ENCODE measurements at regions not wholly inside any gene's neighbourhood (a gene's known extent, or its start where the extent isn't known, plus 50 kb on each side); places are given as distances from the start of the nearest gene placed in this dataset.
"Not testable (repeated sequence)": the region's sequence is repeated elsewhere in the genome, so short reads cannot be mapped to it uniquely, and the experiment has no call there.

GRCh38 chr4:188717661-188718060, 578.4 kb downstream of the TRIML1 start:
- no peak for DNase-seq (ENCODE audit: low read depth in 2 of 3, low spot score in 2 of 3)

DNA sequence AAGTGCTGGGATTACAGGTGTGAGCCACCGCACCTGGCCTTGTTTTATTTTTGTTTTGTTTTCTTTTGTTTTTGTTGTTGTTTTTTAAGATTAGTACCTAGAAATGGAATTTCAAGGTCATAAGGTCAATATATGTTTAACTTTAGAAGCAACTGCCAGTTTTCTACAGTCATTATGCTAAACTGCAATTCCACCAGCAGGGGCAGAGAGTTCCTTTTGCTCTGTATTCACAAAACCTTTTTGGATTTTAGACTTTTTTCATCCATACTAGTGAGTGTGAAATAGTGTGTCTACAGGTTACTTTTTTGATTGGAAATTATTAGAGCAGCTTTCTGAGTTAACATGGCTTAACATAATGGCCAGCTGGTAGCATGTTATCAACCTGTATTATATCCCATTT, 580.6 kb downstream of the TRIML1 start:
- DNase-seq (ENCODE audit: low read depth in 2 of 3, low spot score in 2 of 3): no peak

GRCh38 chr4:188722911-188723310, 583.7 kb downstream of the TRIML1 start:
- DNase-seq (ENCODE audit: low read depth in 2 of 3, low spot score in 2 of 3): no peak

DNA sequence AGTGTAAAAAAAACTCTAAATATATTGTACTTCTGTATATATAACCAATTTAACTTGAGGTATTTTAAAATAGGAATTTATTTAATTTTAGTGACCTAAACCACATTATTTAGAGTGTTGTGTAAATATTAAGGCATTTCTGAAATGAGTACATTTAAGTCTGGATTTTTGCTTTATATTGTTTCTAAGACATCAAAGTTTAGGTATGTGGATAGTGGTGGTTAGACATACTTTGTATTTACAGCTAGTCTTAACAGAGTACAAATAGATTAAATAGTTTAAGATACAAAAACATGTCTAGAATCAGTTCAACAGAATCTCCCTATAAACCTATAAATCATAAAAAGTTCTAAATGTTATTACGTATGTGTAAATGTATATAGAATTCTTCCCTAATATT, 588.5 kb downstream of the TRIML1 start:
- no peak for DNase-seq (ENCODE audit: low read depth in 2 of 3, low spot score in 2 of 3)

DNA sequence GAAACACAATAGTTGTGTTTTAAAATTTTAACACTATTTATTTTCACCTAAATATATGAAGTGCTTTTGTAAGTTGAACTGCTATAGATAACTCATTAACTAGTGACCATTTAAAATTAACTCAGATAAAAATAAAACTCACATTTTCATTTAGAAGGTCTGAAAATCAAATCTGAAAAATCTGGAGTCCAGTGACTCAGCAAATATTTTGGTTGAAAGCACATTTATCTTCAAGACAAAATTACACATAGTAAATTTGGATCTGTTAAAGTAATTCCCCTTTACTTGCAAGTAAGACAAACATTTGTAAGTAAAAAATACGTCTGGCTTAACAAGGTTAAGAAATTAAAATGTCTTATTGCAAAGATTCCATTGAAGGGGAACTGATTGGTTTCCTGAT, 589.1 kb downstream of the TRIML1 start:
- DNase-seq (ENCODE audit: low read depth in 2 of 3, low spot score in 2 of 3): no peak

DNA sequence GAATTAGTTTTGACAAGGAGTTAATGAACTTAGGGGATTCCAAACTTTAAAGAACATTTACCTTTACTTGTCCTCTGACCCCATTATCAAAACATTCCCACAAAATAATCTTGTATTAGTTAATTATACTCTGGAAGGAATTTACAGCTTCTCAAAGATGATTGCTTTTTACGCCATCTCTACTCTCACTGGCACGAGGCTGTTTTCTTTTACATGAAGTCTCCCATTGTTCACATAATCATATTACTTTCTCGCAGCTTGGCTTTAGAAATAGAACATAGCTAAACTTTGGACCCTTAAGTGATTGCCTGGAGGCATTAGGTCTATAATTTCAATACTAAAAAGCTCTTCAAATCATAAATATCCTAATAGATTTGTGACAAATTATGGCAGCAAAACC, 592.9 kb downstream of the TRIML1 start:
- DNase-seq (ENCODE audit: low read depth in 2 of 3, low spot score in 2 of 3): no peak

DNA sequence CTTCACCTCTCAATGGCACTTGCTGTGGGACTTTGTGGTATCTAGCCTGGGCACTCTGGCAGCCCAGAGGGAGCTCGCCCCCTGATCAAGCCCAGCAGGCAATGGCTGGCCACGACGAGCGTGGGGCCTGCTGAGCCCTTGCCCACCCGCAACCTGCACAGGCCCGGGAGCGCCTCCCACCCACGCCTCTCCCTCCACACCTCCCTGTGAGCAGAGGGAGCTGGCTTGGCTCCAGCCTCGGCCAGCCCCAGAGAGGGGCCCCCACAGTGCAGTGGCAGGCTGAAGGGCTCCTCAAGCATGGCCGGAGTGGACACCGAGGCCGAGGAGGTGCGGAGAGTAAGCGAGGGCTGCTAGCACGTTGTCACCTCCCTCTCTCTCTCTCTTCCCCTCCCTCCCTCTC, 595.8 kb downstream of the TRIML1 start:
- DNase-seq (ENCODE audit: low read depth in 2 of 3, low spot score in 2 of 3): no peak

DNA sequence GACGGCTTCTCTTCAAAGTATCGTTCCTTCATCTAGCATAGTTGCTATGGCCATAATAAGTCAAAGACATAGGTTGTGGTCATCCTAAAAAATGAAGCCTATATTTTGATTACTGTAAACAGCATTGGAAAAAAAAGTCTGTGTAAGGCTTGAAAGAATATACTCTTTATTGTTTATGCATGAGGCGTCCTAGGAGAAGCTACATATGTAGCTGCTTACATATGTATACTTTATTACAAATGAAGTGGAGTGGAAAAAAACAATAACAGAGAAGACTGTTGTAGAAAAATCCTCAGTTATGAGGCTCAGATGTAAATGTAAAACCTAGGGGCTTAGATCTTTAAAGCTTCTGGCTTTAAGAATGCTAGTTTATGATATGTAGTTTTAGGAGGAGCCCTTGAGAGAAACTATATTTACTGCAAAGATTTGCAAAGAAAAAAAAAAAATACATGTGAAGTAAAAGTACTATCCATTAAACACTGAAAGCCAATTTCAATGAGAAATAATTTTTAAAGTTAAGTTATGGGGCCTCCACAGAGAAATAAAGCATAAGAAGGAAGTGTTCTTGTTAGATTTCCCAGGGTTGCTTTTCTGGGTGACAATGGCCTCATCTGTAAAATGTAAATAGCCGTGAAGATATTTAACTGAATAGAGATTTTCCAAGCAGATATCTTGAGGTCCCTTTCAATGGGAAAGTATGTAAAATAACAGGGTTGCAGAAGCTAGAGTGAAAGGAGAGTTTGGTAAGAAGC, 598.2 kb downstream of the TRIML1 start:
- DNase-seq (ENCODE audit: low read depth in 2 of 3, low spot score in 2 of 3): no peak

DNA sequence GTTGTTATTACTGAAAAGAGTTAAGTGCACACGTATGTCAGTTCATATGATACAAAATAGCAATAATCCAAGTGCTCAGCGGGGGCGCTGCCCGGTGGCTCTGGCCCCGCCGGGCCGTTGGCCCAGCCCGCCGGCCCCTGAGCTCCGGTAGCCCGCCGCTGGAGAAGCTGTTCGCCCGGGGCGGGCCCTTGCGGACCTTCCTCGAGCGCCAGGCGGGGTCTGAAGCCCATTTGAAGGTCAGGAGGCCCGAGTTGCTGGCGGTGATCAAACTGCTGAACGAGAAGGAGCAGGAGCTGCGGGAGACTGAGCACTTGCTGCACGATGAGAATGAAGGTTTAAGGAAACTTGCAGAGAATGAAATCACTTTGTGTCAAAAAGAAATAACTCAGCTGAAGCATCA, 599.0 kb downstream of the TRIML1 start:
- DNase-seq (ENCODE audit: low read depth in 2 of 3, low spot score in 2 of 3): not testable (repeated sequence)

DNA sequence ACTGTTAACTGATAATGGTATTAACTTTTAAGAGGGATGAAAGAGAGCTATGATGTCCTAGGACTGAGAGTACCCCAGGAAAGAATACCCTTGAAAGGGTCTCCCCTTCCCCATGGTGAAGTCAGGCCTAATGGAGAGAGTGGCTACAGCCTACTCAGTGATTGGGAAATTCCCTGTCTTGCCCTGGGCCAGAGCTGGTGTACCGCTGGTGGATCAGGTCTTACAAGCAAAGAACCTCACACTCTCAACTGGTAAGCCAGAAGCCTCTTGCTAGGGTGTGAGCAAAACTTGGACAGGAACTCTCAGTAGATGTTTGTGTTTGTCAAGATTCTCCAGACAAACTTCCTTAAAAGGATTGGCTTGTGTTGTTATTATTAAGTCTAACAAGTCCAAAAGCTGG, 600.9 kb downstream of the TRIML1 start:
- not testable (repeated sequence) for DNase-seq (ENCODE audit: low read depth in 2 of 3, low spot score in 2 of 3)

GRCh38 chr4:188740791-188741190, 601.5 kb downstream of the TRIML1 start:
- not testable (repeated sequence) for DNase-seq (ENCODE audit: low read depth in 2 of 3, low spot score in 2 of 3)

DNA sequence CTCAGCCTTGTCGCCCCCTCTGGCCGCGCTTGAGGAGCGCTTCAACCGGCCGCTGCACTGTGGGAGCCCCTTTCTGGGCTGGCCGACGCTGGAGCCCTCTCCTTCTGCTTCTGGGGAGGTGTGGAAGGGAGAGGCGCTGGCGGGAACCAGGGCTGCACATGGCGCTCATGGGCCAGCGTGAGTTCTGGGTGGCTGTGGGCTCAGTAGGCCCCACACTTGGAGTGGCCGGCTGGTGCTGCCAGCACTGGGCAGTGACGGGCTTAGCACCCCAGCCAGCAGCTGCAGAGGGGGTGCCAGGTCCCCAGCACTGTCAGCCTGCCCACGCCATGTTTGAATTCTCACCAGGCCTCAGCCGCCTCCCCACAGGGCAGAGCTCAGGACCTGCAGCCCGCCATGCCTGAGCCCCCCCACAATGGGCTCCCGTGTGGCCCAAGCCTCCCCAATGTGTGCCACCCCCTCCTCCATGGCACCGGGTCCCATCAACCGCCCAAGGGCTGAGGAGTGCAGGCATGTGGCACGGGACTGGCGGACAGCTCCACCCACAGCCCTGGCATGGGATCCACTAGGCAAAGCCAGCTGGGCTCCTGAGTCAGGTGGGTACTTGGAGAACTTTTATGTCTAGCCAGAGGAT, 615.2 kb downstream of the TRIML1 start:
- no peak for DNase-seq (ENCODE audit: low read depth in 2 of 3, low spot score in 2 of 3)

DNA sequence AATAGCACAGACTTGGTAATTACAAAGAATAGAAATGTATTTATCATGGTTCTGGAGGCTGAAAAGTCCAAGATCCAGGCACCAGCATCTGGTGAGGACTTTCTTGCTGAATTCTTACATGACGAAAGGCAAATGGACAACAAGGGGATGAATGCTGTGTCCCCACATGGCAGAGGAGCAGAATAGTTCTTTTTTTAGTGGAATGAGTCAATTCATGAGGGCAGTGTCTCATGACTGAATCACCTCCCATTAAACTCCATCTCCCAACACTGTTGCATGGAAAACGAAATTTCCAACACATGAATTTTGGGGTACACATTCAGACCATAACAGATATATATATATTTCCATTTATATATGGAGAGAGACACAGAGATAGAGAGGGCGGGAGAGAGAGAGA, 628.3 kb downstream of the TRIML1 start:
- no peak for DNase-seq (ENCODE audit: low read depth in 2 of 3, low spot score in 2 of 3)

DNA sequence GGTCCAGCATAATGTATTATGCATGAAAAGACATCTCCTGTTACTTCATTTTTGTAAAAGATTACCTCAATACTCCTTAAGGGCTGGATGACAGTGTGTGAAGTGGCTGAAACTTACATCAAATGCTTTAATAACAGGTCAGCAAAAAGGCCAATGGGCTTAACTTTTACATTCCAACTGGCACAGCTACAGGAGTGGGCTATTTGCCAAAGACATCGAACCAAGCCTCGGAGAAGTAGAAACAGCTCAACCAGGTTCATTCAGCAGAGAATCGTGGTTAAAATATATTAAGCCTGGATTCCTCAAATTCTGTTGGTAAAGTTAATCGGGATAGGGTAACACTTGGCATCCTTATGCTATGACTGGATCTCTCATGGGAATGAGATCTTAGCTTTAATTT, 639.7 kb downstream of the TRIML1 start:
- DNase-seq (ENCODE audit: low read depth in 2 of 3, low spot score in 2 of 3): no peak

GRCh38 chr4:188779581-188779980, 640.3 kb downstream of the TRIML1 start:
- DNase-seq (ENCODE audit: low read depth in 2 of 3, low spot score in 2 of 3): no peak

DNA sequence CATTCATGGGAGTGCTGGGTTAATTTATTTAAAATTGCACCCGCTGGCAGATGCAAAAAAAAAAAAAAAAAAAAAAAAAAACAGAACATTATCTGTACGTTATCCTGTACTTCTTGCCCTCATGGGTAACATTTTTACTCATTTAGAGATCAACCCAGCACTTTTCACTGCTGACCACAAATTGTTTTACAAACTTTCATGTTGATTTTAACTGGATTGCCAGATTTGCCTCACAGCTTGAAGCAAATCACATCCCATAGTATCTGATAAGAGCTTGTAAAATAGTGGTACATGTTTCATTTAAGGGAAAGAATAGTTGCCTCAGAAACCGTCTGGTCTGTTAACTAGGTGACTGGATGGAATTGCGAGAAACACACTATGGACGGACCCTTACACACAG, 640.8 kb downstream of the TRIML1 start:
- no peak for DNase-seq (ENCODE audit: low read depth in 2 of 3, low spot score in 2 of 3)

DNA sequence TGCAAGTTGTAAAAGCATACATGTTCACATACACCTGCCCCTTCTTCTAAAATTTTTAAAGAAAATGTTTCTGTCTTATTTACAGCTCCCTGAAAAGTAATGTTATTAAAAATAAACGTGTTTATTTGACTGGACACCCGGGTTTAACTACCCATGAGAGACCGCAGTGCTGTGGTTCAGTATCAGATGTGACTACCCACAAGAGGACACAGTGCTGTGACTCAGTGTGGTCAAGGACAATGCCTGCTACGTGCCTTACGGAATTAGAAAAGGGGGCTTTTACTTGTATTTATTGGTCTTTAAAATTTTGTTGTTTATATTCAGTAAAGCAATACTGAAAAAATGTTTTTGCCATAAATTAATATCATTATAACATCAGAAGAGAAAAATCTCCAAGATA, 641.4 kb downstream of the TRIML1 start:
- no peak for DNase-seq (ENCODE audit: low read depth in 2 of 3, low spot score in 2 of 3)

- DNase-seq (ENCODE audit: low read depth in 2 of 3, low spot score in 2 of 3): no peak
These were observed 642.4 kb downstream of the TRIML1 start for GRCh38 chr4:188781655-188782054.

DNA sequence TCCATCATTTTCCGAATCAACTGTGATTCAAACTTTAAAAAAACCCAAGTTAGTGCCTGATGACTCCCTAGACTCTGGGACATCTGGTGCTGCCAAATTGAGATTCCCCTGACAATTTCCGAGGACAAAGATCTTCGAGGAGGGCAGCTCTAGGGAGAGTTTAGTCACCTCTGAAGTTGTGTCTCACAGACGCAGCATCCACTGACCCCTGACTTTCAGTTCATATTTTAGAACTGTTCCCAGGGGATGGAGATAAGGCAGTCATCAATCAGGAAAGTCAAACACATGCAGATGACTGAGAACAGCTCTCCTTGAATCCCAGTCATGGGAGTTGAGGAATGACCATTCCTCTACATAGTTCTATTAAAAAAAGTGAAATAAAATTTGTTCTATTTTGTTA, 643.9 kb downstream of the TRIML1 start:
- DNase-seq (ENCODE audit: low read depth in 2 of 3, low spot score in 2 of 3): no peak

DNA sequence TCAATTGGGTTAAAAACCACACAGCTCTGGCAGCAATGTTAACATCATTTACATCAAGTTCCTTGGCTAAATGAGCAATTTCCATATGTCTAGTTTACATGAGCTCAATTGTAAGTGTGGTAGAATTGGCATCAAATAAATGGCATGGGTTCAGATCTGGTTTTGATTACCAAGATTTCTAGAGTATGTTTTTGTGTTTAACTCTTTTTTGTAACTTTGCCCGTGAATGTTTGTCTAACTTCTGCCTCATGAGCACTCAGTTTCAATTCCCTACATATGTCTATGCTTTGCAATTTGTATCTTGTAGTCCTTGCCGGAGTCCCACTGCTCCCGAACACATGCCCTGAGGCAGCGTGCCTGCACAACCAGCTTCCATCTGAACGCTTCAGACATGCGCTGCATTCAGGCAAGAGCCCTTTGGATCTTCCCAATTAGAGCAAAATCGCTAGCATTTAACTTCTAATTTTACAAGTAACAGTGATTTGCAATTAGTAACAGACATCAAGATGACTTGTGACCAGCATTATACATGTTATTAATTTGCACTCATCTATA, 644.4 kb downstream of the TRIML1 start:
- no peak for DNase-seq (ENCODE audit: low read depth in 2 of 3, low spot score in 2 of 3)

DNA sequence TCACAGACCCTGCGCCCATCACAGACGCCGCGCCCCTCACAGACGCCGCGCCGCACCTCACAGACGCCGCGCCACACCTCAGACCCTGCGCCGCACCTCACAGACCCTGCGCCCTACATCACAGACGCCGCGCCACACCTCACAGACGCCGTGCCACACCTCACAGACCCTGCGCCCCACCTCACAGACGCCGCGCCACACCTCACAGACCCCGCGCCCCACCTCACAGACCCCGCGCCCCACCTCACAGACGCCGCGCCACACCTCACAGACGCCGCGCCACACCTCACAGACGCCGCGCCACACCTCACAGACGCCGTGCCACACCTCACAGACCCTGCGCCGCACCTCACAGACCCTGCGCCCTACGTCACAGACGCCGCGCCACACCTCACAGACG, 657.4 kb downstream of the TRIML1 start:
- DNase-seq (ENCODE audit: low read depth in 2 of 3, low spot score in 2 of 3): not testable (repeated sequence)

DNA sequence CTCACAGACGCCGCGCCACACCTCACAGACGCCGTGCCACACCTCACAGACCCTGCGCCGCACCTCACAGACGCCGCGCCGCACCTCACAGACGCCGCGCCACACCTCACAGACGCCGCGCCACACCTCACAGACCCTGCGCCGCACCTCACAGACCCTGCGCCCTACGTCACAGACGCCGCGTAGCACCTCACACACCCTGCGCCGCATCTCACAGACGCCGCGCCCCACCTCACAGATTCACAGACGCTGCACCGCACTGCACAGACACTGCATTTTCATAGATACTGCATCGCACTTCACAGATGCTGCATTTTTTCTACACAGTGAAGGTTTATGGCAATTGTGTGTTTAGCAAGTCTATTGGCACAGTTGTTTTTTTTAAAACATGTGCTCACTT, 657.8 kb downstream of the TRIML1 start:
- not testable (repeated sequence) for DNase-seq (ENCODE audit: low read depth in 2 of 3, low spot score in 2 of 3)

DNA sequence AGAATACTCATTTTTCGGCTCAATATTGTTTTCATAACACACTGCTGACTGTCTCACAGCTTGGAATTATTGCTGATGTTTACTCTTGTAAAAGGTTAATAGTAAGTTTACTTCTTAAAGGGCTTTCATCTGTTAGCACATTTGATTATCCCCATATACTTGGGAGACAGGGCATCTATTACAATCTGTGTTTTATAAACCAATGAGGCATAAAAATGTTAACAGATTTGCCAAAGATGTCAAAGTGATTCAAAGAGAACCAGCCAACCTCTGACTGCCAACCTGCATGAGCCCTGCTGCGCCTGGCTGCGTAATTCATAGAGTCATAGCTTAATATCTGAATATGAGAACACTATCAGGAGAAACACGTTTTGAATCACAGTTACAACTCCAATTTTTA, 665.6 kb downstream of the TRIML1 start:
- no peak for DNase-seq (ENCODE audit: low read depth in 2 of 3, low spot score in 2 of 3)
